ENCODE measurements at regions not wholly inside any gene's neighbourhood (a gene's known extent, or its start where the extent isn't known, plus 50 kb on each side); places are given as distances from the start of the nearest gene placed in this dataset.

GRCh38 chr11:79550809-79551208 is 110.0 kb upstream of the TENM4 start:
- no peak overlapping the region for H3K9ac ChIP-seq (replicated peaks in 1 of 4; ENCODE audit: extremely low read depth in 1 of 4, low read depth in 3 of 4, low read length in 3 of 4)
- H4K20me1 ChIP-seq (replicated peaks in 1 of 2; ENCODE audit: control insufficient read depth in 1 of 2, insufficient read depth in 2 of 2, low read length in 2 of 2): no peaks in the 10 kb centered on the region
- no peak overlapping the region for H4K91ac ChIP-seq (replicated peaks; ENCODE audit: insufficient read length, low read length)
- 0 out of 7 replicates have a peak, but pooled peaks cover 0 to 2% (median 0%) of the 10 kb centered on the region in 4 experiments for H3K4me1 ChIP-seq (replicated peaks in 1 of 4; ENCODE audit: control insufficient read depth in 3 of 4, insufficient read depth in 4 of 4, low read length in 3 of 4)
- no peak overlapping the region for H3K4me2 ChIP-seq (ENCODE audit: insufficient read depth in 1 of 2, low read depth in 2 of 2, low read length in 2 of 2)
- ChIA-PET CTCF (ENCODE audit: partially characterized antibody) (interaction anchor here (0.6 to 0.8 kb wide), 2 partner anchors 36 to 149 kb away, joined by 3 read pairs; no protein-coding TSS in a partner anchor), POLR2A (ENCODE audit: partially characterized antibody) (no interaction called here)
- no peak overlapping the region for H3K27ac ChIP-seq (ENCODE audit: low read depth, low read length)
- no peak overlapping the region for H3K23ac ChIP-seq (ENCODE audit: insufficient read length)
- no peaks in the 10 kb centered on the region for H3K79me1 ChIP-seq (ENCODE audit: low read depth, low read length)
- H2BK120ac ChIP-seq (replicated peaks; ENCODE audit: low read depth, low read length): no peak overlapping the region
- H4K5ac ChIP-seq (ENCODE audit: insufficient read length, low read depth, low read length): no peak overlapping the region
- H3K36me3 ChIP-seq (ENCODE audit: control insufficient read depth in 2 of 4, insufficient read depth in 4 of 4, low read length in 3 of 4): no peaks in the 10 kb centered on the region; a peak in 1 of 8 replicates
- H3K56ac ChIP-seq (replicated peaks; ENCODE audit: insufficient read length, low read depth, low read length): no peak overlapping the region
- H3K4me3 ChIP-seq (ENCODE audit: extremely low read depth in 1 of 4, insufficient read depth in 2 of 4, low read depth in 3 of 4, low read length in 4 of 4): no peak overlapping the region
- H2BK12ac ChIP-seq (ENCODE audit: low read depth, low read length): no peak overlapping the region
- no peaks in the 10 kb centered on the region for H3K27me3 ChIP-seq (replicated peaks in 1 of 4; ENCODE audit: control insufficient read depth in 3 of 4, extremely low read depth in 1 of 4, insufficient read depth in 3 of 4, low read length in 3 of 4)
- no peaks in the 10 kb centered on the region for H3K23me2 ChIP-seq (ENCODE audit: low read depth, low read length)
- no peak overlapping the region for H3K18ac ChIP-seq (ENCODE audit: extremely low read depth, low read length)
- H2AFZ ChIP-seq (ENCODE audit: low read length): no peak overlapping the region
- H3K14ac ChIP-seq (ENCODE audit: insufficient read length): no peak overlapping the region
- H3K9me3 ChIP-seq (ENCODE audit: insufficient read depth in 2 of 2, low read depth in 1 of 2, low read length in 1 of 2): no peaks in the 10 kb centered on the region
- FAIRE-seq (no peak), DNase-seq (ENCODE audit: low read depth in 1 of 2, low spot score in 2 of 2) (no peak)
- H2BK15ac ChIP-seq (ENCODE audit: low read length): no peak overlapping the region
- H4K8ac ChIP-seq (ENCODE audit: extremely low read depth, insufficient read depth, low read length): no peak overlapping the region
- no peak overlapping the region for H2BK20ac ChIP-seq (ENCODE audit: low read length)
- TF ChIP-seq CTBP2 (IDR thresholded peaks at IDR 0.05; ENCODE audit: borderline replicate concordance, insufficient read depth, insufficient read length, low read length) (no peak), POU5F1 (IDR thresholded peaks at IDR 0.05; ENCODE audit: low read depth, low read length) (no peak), CBX5 (IDR thresholded peaks at IDR 0.05; ENCODE audit: low read depth, low read length) (no peak), ASH2L (IDR thresholded peaks at IDR 0.05; ENCODE audit: low read length) (no peak), SRF (IDR thresholded peaks at IDR 0.05; ENCODE audit: low read depth, low read length) (no peak), KDM1A (IDR thresholded peaks at IDR 0.05; ENCODE audit: borderline replicate concordance, low read length) (no peak), MAFK (IDR thresholded peaks at IDR 0.05; ENCODE audit: low read depth, low read length) (no peak), FOSL1 (IDR thresholded peaks at IDR 0.05; ENCODE audit: insufficient read depth, low read depth, low read length) (no peak), SP1 (IDR thresholded peaks at IDR 0.05; ENCODE audit: low read depth, low read length) (no peak)
- H2AK5ac ChIP-seq (ENCODE audit: low read depth, low read length): no peak overlapping the region
- no peaks in the 10 kb centered on the region for H3K79me2 ChIP-seq (ENCODE audit: control insufficient read depth in 1 of 2, insufficient read depth in 2 of 2, low read length in 2 of 2)
- H3K4ac ChIP-seq (replicated peaks; ENCODE audit: insufficient read length, low read depth, low read length): no peak overlapping the region
- no peak overlapping the region for H2BK5ac ChIP-seq (ENCODE audit: low read depth, low read length)

Data from H1 (cell line).